Tibial nerve (tissue), 4 donors: ENCODE measurements at regions not wholly inside any gene's neighbourhood (a gene's known extent, or its start where the extent isn't known, plus 50 kb on each side); places are given as distances from the start of the nearest gene placed in this dataset.

Experiments
- CTCF ChIP-seq, 5 experiments: fragments of 200-600 bp in 3 of 5; fragments of 450-650 bp in 2 of 5; sonication (generic) in 3 of 5; IDR thresholded peaks; one replicate each; pipeline ENCODE4 v1.5.1; 2016 to 2019; ENCODE audit warnings: antibody characterized with exemption in 5 of 5, mild to moderate bottlenecking in 3 of 5, moderate library complexity in 2 of 5
- EP300 ChIP-seq, 2 donors: sonication (generic); formaldehyde crosslinking; IDR thresholded peaks; one replicate each; pipeline ENCODE4 v1.6.1; 2017; ENCODE audit warnings: antibody characterized with exemption in 2 of 2, mild to moderate bottlenecking in 1 of 2
- POLR2A ChIP-seq, 2 donors: fragments of 450-650 bp; IDR thresholded peaks; one replicate each; pipeline ENCODE4 v1.6.1; 2017; ENCODE audit warnings: antibody characterized with exemption in 2 of 2, mild to moderate bottlenecking in 2 of 2, moderate library complexity in 2 of 2

- TF ChIP-seq CTCF (IDR thresholded peaks at IDR 0.05) (no peak), EP300 (IDR thresholded peaks at IDR 0.05) (no peak), POLR2A (IDR thresholded peaks at IDR 0.05) (no peak)
Measured at GRCh38 chr16:64147941-64148340, 973.9 kb downstream of the CDH11 start.
